ENCODE measurements at regions not wholly inside any gene's neighbourhood (a gene's known extent, or its start where the extent isn't known, plus 50 kb on each side); places are given as distances from the start of the nearest gene placed in this dataset.

GRCh38 chr4:175127314-175127713, 209.2 kb downstream of the ADAM29 start:
- no peak for DNase-seq (ENCODE audit: low spot score)

DNA sequence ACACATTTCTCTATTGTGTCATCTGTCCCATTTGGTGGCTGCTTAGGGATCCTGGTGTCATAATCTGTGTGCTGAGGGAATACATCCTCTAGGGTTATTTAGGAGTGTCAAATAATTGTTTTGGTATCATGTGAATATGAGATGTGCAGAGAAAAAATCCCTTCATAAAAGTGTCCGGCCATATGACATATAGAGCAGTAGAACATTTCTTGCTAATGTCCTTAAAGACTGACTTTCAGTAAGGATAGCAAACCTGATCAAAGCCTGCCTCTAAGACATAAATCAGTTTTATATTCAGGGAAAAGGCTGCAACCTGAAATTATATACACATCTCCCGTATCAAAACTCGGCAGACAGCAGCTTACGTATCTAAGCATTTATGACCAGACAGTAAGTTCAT, 211.6 kb downstream of the ADAM29 start:
- no peak for DNase-seq (ENCODE audit: low spot score)

GRCh38 chr4:175139205-175139604, 221.0 kb downstream of the ADAM29 start:
- DNase-seq (ENCODE audit: low spot score): no peak

DNA sequence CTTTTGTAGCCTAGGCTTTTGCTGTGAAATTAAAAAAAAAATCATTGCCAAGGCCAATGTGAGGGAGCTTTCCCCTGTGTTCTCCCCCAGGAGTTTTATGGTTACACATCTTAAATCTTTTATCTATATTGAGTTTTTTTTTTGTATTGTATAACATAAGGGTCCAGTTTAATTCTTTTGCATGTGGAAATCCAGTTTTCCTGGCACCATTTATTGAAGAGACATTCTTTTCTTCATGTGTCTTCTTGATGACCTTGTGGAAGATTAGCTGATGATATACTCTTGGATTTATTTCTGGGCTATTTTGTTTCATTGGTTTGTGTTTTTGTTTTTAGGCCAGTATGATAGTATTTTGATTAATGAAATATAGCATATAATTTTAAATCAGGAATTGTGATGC, 225.0 kb downstream of the ADAM29 start:
- no peak for DNase-seq (ENCODE audit: low spot score)

DNA sequence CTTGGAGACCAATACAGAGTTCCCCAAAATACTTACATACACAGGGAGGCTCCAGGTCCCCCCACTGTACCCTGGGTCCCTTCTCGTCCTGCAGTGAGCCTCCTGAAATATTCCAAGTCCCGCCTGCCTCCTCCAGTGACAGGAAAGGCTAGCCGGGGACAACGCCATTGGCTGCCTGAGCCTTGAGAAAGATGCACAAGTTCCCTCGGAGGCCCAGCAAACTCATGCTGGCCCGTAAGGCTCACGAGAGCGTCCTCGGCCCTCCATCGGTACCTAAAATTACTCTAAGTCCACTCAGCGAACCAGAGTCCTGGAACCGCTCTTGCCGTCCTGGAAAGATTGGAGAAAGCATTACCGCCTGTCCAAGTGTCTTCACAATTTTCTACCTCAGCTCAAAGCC, 228.6 kb downstream of the ADAM29 start:
- DNase-seq (ENCODE audit: low spot score): no peak

- DNase-seq (ENCODE audit: low spot score): no peak
These were observed 229.1 kb downstream of the ADAM29 start for GRCh38 chr4:175147233-175147632.

- no peak for DNase-seq (ENCODE audit: low spot score)
These were observed 247.9 kb downstream of the ADAM29 start for GRCh38 chr4:175166020-175166419.

DNA sequence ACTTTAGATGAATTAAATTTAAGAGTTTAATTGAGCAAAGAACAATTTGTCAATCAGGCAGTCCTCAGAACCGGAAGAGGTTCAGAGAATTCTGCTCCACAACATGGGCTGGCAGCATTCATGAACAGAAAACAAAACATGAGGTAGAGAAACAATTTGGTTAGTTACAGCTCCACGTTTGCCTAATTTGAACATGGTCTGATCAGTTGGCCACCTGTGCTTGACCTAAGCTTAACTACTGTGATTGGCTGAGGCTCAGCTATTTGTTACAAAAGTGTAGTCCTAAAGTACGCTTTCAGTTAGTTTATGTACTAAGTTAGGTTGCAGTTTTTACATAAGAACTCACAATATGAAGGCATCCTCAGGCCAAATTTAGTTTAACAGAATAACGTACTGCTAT, 258.6 kb downstream of the ADAM29 start:
- no peak for DNase-seq (ENCODE audit: low spot score)

DNA sequence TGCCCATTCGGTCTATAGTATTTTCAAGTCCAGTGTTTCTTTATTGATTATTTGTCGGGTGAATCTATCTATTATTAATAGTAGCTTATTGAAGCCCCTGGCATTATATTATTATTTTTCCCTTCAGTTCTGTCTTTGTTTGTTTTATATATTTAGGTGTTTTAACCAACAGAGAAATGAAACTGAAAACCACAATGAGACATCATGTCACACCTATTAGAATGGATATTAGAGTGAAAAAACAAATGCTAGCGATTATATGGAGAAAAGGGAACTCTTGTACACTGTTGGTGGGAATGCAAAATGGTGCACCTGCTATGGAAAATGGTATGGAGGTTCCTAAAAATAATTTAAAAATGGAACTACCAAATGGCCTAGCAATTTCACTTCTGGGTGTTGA, 272.5 kb downstream of the ADAM29 start:
- no peak for DNase-seq (ENCODE audit: low spot score)

DNA sequence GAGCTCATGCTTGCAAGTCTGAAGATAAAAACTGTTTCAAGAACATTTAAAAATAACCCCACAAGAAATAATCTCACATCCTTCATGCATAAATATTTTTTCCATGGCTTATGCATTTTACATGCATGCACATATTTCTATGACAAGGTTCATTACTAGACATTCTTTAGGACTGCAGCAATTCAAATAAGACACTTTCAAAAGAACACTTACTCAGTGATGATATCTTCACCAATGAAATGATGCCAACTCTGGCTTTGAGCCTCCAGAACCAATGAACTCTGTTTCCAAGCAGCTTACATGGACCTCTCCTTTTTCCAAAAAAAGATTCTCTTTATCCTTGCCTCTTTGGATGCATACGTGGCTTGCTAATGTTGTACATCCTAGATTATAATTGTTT, 279.9 kb downstream of the ADAM29 start:
- no peak for DNase-seq (ENCODE audit: low spot score)

DNA sequence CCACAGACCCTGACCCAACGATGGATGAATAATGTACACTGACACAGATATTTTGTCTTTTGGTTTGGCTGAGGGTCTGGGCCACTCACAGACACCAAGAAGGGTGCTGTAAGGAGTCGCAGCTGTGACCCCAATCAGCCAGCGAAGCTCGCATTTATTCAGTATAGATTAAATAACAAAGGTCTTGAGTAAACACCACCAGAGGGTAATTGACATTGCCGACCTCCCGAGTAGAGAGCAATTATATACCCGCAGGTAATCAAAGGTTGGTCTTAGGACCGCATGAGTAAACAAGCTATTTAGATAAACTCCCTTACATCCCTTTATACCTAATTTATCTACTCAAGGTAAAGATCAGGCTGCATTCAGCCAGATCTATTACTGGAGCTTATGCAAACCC, 297.1 kb downstream of the ADAM29 start:
- no peak for DNase-seq (ENCODE audit: low spot score)

DNA sequence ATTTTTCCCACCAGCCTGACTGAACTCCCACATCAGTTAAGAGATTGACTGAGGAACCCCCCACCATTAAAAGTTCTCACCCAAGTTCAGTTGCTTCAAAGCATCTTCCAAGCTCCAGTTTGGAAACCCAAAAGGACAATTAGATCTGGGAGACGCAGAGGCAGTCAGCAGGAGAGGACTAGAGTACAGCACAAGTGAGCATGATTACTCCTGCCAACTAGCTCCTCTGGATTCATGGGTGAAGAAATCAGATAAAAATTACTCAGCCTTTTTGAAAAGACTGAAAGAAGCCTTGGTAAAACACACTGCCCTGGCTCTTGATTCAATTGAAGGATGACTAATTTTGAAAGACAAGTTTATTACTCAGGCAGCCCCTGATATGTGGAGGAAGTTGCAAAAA, 297.5 kb downstream of the ADAM29 start:
- DNase-seq (ENCODE audit: low spot score): no peak

GRCh38 chr4:175229154-175229553, 311.0 kb downstream of the ADAM29 start:
- DNase-seq (ENCODE audit: low spot score): no peak

DNA sequence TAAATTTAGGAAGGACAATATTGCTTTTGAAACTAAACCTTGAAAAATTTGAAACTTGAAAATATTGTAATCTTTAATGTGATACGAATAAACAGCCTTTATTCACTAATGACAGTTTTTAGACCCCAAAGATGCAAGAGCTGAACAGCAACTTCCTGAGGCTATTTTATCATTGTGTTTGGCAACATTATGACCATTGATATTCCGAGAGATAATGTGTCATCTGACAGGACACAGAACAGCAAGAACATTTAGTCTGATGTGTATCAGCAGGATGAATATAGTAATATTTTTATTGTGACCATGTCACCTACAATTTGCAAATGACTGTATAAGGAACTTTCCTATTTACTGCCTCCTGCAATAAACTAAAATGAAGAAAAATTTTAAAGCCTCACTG, 316.0 kb downstream of the ADAM29 start:
- no peak for DNase-seq (ENCODE audit: low spot score)

DNA sequence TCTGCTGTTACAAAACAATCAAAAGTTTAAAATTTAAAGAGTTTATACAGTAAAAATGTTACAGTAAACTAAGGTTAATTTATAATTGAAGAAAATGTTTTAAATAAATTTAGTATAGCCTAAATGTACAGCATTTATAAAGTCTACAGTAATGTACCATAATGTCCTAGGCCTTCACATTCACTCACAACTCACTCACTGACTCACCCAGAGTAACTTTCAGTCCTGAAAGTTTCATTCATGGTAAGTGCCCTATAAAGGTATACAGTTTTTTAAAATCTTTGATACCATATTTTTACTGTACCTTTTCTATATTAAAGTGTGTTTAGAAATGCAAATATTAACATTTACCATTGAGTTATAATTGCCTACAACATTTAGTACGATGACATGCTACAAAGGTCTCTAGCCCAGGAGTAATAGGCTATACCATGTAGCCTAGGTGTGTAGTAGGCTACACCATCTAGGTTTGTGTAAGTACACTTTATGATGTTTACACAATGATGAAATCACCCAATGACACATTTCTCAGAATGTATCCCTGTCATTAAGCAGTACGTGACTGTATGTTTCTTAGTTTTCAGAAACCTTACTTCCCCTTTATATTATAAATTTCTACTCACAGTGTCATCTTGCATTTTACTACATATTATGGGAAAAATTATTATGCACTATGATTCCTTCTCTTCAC, 320.8 kb downstream of the ADAM29 start:
- no peak for DNase-seq (ENCODE audit: low spot score)

DNA sequence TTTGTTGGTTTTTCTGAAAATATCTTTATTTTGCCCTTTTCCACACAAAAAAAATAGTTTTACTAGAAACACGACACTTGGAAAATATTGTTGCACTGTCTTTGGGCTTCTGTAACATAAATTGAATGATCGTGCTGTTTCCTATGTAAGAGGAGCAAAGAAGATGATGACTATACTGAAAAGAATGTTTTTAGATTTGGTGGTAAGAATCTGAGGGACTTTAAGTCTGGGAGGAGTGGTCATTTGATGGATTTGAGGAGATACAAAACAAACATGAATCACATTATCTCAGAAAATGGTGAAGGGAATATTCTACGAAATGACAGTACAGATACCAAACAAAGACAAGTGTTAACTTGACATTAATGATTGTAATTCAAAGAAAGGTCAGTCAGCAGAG, 328.8 kb downstream of the ADAM29 start:
- no peak for DNase-seq (ENCODE audit: low spot score)

GRCh38 chr4:175252642-175253041, 334.5 kb downstream of the ADAM29 start:
- no peak for DNase-seq (ENCODE audit: low spot score)

- no peak for DNase-seq (ENCODE audit: low spot score)
These were observed 335.2 kb downstream of the ADAM29 start for GRCh38 chr4:175253184-175253902.

DNA sequence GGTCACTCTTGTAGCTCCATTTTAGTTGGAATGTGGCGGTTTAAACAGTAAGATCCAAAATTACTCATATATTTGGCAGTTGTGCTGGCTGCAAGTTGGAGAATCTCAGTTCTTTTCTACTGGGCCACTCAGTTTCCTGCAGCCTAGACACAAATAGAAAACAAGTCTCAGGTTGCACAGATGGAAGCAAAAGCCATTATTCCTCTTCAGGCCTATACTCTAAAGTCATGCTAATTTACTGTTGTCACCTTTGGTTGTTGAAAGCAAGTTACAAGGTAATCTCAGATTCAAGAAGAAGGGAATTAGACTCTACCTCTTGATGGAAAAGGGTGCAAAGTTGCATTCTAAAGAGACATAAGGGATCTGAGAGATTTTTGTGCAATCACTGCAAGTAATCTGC, 345.4 kb downstream of the ADAM29 start:
- no peak for DNase-seq (ENCODE audit: low spot score)

DNA sequence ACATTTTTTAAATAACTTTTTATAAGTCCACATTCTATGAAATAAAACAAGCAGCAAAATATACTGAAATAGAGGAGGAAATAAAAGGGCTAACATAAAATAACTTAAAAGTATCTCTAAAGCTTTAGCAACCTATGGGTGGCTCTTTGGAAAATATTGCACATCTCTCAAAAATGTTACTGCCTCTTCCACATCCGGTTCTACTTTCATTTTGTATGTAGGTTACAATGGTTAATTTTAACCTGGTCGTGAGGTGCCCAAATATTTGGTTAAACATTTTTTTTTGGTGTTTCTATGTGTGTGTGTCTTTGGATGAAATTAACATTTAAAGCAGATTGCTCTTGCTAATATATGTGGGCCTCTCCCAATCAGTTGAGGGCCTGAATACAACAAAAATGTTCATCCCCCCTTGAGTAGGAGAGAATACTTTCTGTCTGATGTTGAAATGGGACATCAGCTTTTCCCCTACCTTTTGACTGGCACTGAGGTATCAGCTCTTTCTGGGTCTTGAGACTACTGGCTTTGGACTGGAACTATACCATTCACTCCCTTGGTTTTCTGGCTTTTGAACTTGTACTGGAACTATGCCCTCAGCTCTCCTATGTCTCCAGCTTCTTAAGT, 353.0 kb downstream of the ADAM29 start:
- no peak for DNase-seq (ENCODE audit: low spot score)

GRCh38 chr4:175273995-175274753, 356.0 kb downstream of the ADAM29 start:
- DNase-seq (ENCODE audit: low spot score): no peak

GRCh38 chr4:175277816-175278215, 359.7 kb downstream of the ADAM29 start:
- DNase-seq (ENCODE audit: low spot score): no peak

DNA sequence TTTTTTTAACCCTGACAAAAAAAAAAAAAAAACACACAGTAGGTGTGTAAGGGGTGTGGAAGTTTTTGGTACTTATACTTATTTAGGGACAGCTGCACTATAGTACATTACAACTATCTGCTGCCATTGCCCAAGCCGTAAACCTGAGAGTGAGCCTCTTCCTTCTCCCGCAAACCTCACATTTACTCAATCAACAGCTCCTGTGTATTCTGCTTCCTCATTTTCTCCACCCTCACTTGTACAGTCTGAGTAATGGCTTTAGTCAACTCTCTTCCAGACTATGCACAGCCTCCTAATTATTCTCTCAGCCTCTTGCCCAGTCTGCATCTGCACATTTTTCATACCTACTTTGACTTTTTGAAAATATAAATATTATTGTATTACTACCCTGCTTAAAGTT, 362.0 kb downstream of the ADAM29 start:
- DNase-seq (ENCODE audit: low spot score): no peak

Measured in kidney capillary endothelial cell (primary cell).